ENCODE measurements at regions not wholly inside any gene's neighbourhood (a gene's known extent, or its start where the extent isn't known, plus 50 kb on each side); places are given as distances from the start of the nearest gene placed in this dataset.

DNA sequence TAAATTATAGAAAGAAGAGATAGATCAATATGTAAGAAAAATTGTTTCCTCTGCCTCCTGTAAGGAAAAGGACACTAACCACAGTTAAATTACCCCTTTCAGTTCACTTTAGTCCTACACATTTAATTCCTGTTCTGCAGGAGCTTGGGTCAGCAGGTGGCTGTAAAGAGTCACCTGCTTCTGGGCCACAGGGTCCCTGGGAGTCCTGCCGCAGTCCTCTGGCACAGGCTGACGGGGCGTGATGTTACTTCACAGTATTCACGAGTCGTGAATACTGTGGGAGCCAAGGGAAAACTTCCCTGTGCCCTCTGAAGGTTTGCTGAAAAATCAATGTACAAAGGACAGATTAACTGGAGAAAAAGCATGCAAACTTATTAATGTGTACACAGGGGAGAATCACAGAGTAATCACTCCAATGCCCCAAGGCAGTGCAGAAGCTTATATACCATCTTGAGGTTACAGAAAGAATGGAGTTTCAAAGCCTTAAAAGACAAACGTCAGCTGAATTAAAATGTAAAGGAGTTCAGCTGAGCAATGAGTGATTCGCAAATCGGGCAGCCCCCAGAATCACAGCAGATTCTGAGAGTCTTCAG lies 125.8 kb upstream of the TMTC4 start:
- Histone ChIP-seq H3K9me2 (ENCODE audit: insufficient read depth) (no peaks in the 10 kb centered on the region), H3K79me2 (ENCODE audit: insufficient read depth, low read length) (no peaks in the 10 kb centered on the region), H3K4me1 (ENCODE audit: control insufficient read depth in 1 of 2, insufficient read depth in 2 of 2, low read length in 2 of 2) (no peaks in the 10 kb centered on the region), H3K4me2 (ENCODE audit: low read length) (no peak overlapping the region), H3K9ac (ENCODE audit: low read length) (no peak overlapping the region), H3K4me3 (replicated peaks in 1 of 2; ENCODE audit: low read depth in 1 of 2, low read length in 2 of 2) (no peak overlapping the region), H4K20me1 (ENCODE audit: insufficient read depth) (no peaks in the 10 kb centered on the region), H3K27ac (ENCODE audit: low read depth, low read length) (no peak overlapping the region), H3K9me3 (ENCODE audit: control insufficient read depth in 1 of 2, insufficient read depth in 1 of 2, low read depth in 1 of 2, low read length in 2 of 2) (no peaks in the 10 kb centered on the region), H2AFZ (ENCODE audit: low read depth, low read length, poor library complexity, severe bottlenecking) (no peak overlapping the region), H3K36me3 (ENCODE audit: control insufficient read depth in 1 of 2, insufficient read depth in 2 of 2, low read length in 2 of 2) (no peaks in the 10 kb centered on the region), H3K27me3 (ENCODE audit: insufficient read depth, low read length) (peaks cover 8% of the 10 kb centered on the region)
- ATAC-seq (no peak), DNase-seq (ENCODE audit: low read depth, low spot score) (no peak)
- ChIA-PET CTCF (no interaction called here), POLR2A (no interaction called here), RAD21 (ENCODE audit: low non-redundant PET in 1 of 2, low total read pairs in 2 of 2, uncharacterized antibody in 2 of 2, unreplicated experiment in 2 of 2) (no interaction called here)
- no TSS peak for BruUV-seq (replicated peaks)
- TF ChIP-seq POLR2A (IDR thresholded peaks at IDR 0.05; ENCODE audit: borderline replicate concordance, extremely low read depth, insufficient read depth, insufficient read length) (no peak), ZNF274 (IDR thresholded peaks at IDR 0.05; ENCODE audit: low read depth, low read length) (no peak), TCF7L2 (IDR thresholded peaks at IDR 0.05; ENCODE audit: borderline replicate concordance, extremely low read depth, insufficient read depth, insufficient read length) (no peak), EGR1 (IDR thresholded peaks at IDR 0.05; ENCODE audit: low read depth) (no peak), SRF (IDR thresholded peaks at IDR 0.05; ENCODE audit: low read depth) (no peak), POLR2AphosphoS5 (IDR thresholded peaks at IDR 0.05; ENCODE audit: low read depth, low read length) (no peak), ELF1 (IDR thresholded peaks at IDR 0.05; ENCODE audit: borderline replicate concordance, low read depth) (no peak), FOSL1 (IDR thresholded peaks at IDR 0.05; ENCODE audit: low read depth) (no peak), CEBPB (IDR thresholded peaks at IDR 0.05; ENCODE audit: low read depth) (no peak), CBX3 (IDR thresholded peaks at IDR 0.05; ENCODE audit: low read depth) (no peak), YY1 (IDR thresholded peaks at IDR 0.05; ENCODE audit: extremely low read depth, insufficient replicate concordance, low read depth, low read length) (no peak), JUND (IDR thresholded peaks at IDR 0.05) (no peak), EZH2 (IDR thresholded peaks at IDR 0.05) (no peak), EZH2phosphoT487 (IDR thresholded peaks at IDR 0.05; ENCODE audit: borderline replicate concordance) (no peak), RAD21 (IDR thresholded peaks at IDR 0.05; ENCODE audit: low read depth) (no peak)
- TF ChIP-seq, protein P1, sequence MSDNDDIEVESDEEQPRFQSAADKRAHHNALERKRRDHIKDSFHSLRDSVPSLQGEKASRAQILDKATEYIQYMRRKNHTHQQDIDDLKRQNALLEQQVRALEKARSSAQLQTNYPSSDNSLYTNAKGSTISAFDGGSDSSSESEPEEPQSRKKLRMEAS (IDR thresholded peaks at IDR 0.05), result no peak
- intact Hi-C loops (cut with micrococcal nuclease), result no loop called here

Data from HCT116 (cell line).